HG02798 (cell line): ENCODE measurements at regions not wholly inside any gene's neighbourhood (a gene's known extent, or its start where the extent isn't known, plus 50 kb on each side); places are given as distances from the start of the nearest gene placed in this dataset.

Experiments
- ATAC-seq: cut with Tn5 transposase; IDR thresholded peaks from one replicate; pipeline ENCODE4 v1.9.1; 2021; ENCODE audit warnings: mild to moderate bottlenecking; ENCODE audit not compliant: unreplicated experiment, poor library complexity

GRCh38 chr6:2565499-2565898 is 185.2 kb downstream of the MYLK4 start:
- ATAC-seq = no peak

- peak; percentile 66 for ATAC-seq
Observed at GRCh38 chr6:2563635-2564034, 187.1 kb downstream of the MYLK4 start.

- no peak for ATAC-seq
Observed at GRCh38 chr6:2562721-2563451, 187.8 kb downstream of the MYLK4 start.

- no peak for ATAC-seq
Observed at GRCh38 chr6:2560917-2561698, 189.6 kb downstream of the MYLK4 start.

- no peak for ATAC-seq
Observed at GRCh38 chr6:2560140-2560818, 190.4 kb downstream of the MYLK4 start.

GRCh38 chr6:2558861-2559801 is 191.6 kb downstream of the MYLK4 start:
- ATAC-seq = no peak

GRCh38 chr6:2558098-2558680 is 192.5 kb downstream of the MYLK4 start:
- ATAC-seq = no peak

- ATAC-seq = no peak
Observed at GRCh38 chr6:2557181-2557720, 193.5 kb downstream of the MYLK4 start.

- ATAC-seq = no peak
Observed at GRCh38 chr6:2556761-2557160, 194.0 kb downstream of the MYLK4 start.

- no peak for ATAC-seq
Observed at GRCh38 chr6:2554651-2555260, 196.0 kb downstream of the MYLK4 start.

GRCh38 chr6:2552526-2553154 is 198.1 kb downstream of the MYLK4 start:
- ATAC-seq = no peak

- no peak for ATAC-seq
Observed at GRCh38 chr6:2551705-2552104, 199.0 kb downstream of the MYLK4 start.

GRCh38 chr6:2550247-2550646 is 200.5 kb downstream of the MYLK4 start:
- no peak for ATAC-seq

GRCh38 chr6:2549834-2550233 is 200.9 kb downstream of the MYLK4 start:
- ATAC-seq = no peak

GRCh38 chr6:2547355-2547754 is 203.4 kb downstream of the MYLK4 start:
- ATAC-seq = no peak

- ATAC-seq = no peak
Observed at GRCh38 chr6:2546901-2547300, 203.8 kb downstream of the MYLK4 start.

- no peak for ATAC-seq
Observed at GRCh38 chr6:2545383-2546038, 205.2 kb downstream of the MYLK4 start.

- ATAC-seq = no peak
Observed at GRCh38 chr6:2543321-2543720, 207.4 kb downstream of the MYLK4 start.
